ENCODE measurements at regions not wholly inside any gene's neighbourhood (a gene's known extent, or its start where the extent isn't known, plus 50 kb on each side); places are given as distances from the start of the nearest gene placed in this dataset.

- no peak for DNase-seq
- intact Hi-C loops (cut with DNase I), result no loop called here
Measured at GRCh38 chr2:118292991-118293390, 204.7 kb downstream of the INSIG2 start.

- intact Hi-C loops (cut with DNase I), result no loop called here
- no peak for DNase-seq
Measured at GRCh38 chr2:118291251-118291880, 203.1 kb downstream of the INSIG2 start.

- intact Hi-C loops (cut with DNase I), result no loop called here
Measured at GRCh38 chr2:118290411-118291250, 202.4 kb downstream of the INSIG2 start.

GRCh38 chr2:118279005-118279404 is 190.7 kb downstream of the INSIG2 start:
- DNase-seq, result no peak
- intact Hi-C loops (cut with DNase I), result no loop called here

More at GRCh38 chr2:118290411-118291250, 202.4 kb downstream of the INSIG2 start:
- DNase-seq, result peak in 1 of 42 donors; percentile 1

GRCh38 chr2:118278046-118278445 is 189.8 kb downstream of the INSIG2 start:
- intact Hi-C loops (cut with DNase I), result no loop called here
- no peak for DNase-seq

GRCh38 chr2:118274841-118275510 is 186.7 kb downstream of the INSIG2 start:
- intact Hi-C loops (cut with DNase I), result no loop called here
- DNase-seq, result no peak

- intact Hi-C loops (cut with DNase I), result no loop called here
- DNase-seq, result no peak
Measured at GRCh38 chr2:118272391-118272790, 184.1 kb downstream of the INSIG2 start.

GRCh38 chr2:118269408-118270051 is 181.3 kb downstream of the INSIG2 start:
- no peak for DNase-seq
- intact Hi-C loops (cut with DNase I), result no loop called here

GRCh38 chr2:118268268-118268667 is 180.0 kb downstream of the INSIG2 start:
- intact Hi-C loops (cut with DNase I), result no loop called here

GRCh38 chr2:118265873-118266455 is 177.7 kb downstream of the INSIG2 start:
- no peak for DNase-seq
- intact Hi-C loops (cut with DNase I), result no loop called here

More at GRCh38 chr2:118268268-118268667, 180.0 kb downstream of the INSIG2 start:
- no peak for DNase-seq

- no peak for DNase-seq
- intact Hi-C loops (cut with DNase I), result no loop called here
Measured at GRCh38 chr2:118264232-118264990, 176.1 kb downstream of the INSIG2 start.

- DNase-seq, result no peak
- intact Hi-C loops (cut with DNase I), result no loop called here
Measured at GRCh38 chr2:118257696-118258095, 169.4 kb downstream of the INSIG2 start.

- intact Hi-C loops (cut with DNase I), result no loop called here
- DNase-seq, result no peak
Measured at GRCh38 chr2:118255771-118256372, 167.6 kb downstream of the INSIG2 start.

GRCh38 chr2:118255301-118255700 is 167.0 kb downstream of the INSIG2 start:
- DNase-seq, result no peak
- intact Hi-C loops (cut with DNase I), result no loop called here

- no peak for DNase-seq
- intact Hi-C loops (cut with DNase I), result no loop called here
Measured at GRCh38 chr2:118254116-118254515, 165.8 kb downstream of the INSIG2 start.

GRCh38 chr2:118251427-118251826 is 163.2 kb downstream of the INSIG2 start:
- intact Hi-C loops (cut with DNase I), result no loop called here
- DNase-seq, result peak in 2 of 42 donors; percentile 4 to 13

GRCh38 chr2:118250463-118250862 is 162.2 kb downstream of the INSIG2 start:
- no peak for DNase-seq
- intact Hi-C loops (cut with DNase I), result no loop called here

GRCh38 chr2:118250001-118250400 is 161.7 kb downstream of the INSIG2 start:
- intact Hi-C loops (cut with DNase I), result no loop called here
- DNase-seq, result no peak
